Lung (tissue), 11 donors: ENCODE measurements at regions not wholly inside any gene's neighbourhood (a gene's known extent, or its start where the extent isn't known, plus 50 kb on each side); places are given as distances from the start of the nearest gene placed in this dataset.
"Not testable (repeated sequence)": the region's sequence is repeated elsewhere in the genome, so short reads cannot be mapped to it uniquely, and the experiment has no call there.

Experiments
- ATAC-seq: fragments of 200-7000 bp; cut with Tn5 transposase; one replicate; pipeline ENCODE4 v1.9.1; 2020; ENCODE audit warnings: moderate number of reproducible peaks; ENCODE audit not compliant: insufficient read depth, low FRiP score
- DNase-seq, 3 donors: peaks; one replicate each; pipeline ENCODE4 v3.0.0-alpha.2; 2013 to 2017
- H3K27ac ChIP-seq, 2 donors: one replicate each; pipeline ENCODE4 v1.5.1; 2013; ENCODE audit warnings: mild to moderate bottlenecking in 2 of 2, moderate library complexity in 2 of 2, control low read depth in 1 of 2, inconsistent platforms in 1 of 2, low read depth in 1 of 2, low read length in 1 of 2
- H3K27me3 ChIP-seq, 3 donors: one replicate each; pipeline ENCODE4 v1.5.1; 2013; ENCODE audit warnings: low read length in 2 of 3; ENCODE audit not compliant: control insufficient read depth in 3 of 3, insufficient read depth in 3 of 3
- H3K36me3 ChIP-seq, 4 donors: one replicate each; pipeline ENCODE4 v1.5.1; 2013; ENCODE audit warnings: low read length in 4 of 4, mild to moderate bottlenecking in 1 of 4, moderate library complexity in 1 of 4; ENCODE audit not compliant: control insufficient read depth in 4 of 4, insufficient read depth in 4 of 4
- H3K4me1 ChIP-seq, 5 donors: one replicate each; pipeline ENCODE4 v1.5.1; 2013; ENCODE audit warnings: low read length in 5 of 5, mild to moderate bottlenecking in 2 of 5, moderate library complexity in 1 of 5; ENCODE audit not compliant: control insufficient read depth in 5 of 5, insufficient read depth in 5 of 5
- H3K4me3 ChIP-seq: one replicate; pipeline ENCODE4 v1.5.1; 2013; ENCODE audit warnings: mild to moderate bottlenecking, control low read depth, moderate library complexity
- H3K9ac ChIP-seq, 2 donors: one replicate each; pipeline ENCODE4 v1.5.1; 2013; ENCODE audit warnings: low read length in 2 of 2, control low read depth in 1 of 2; ENCODE audit not compliant: insufficient read depth in 1 of 2
- H3K9me3 ChIP-seq, 4 donors: one replicate each; pipeline ENCODE4 v1.5.1; 2013; ENCODE audit warnings: low read length in 3 of 4, mild to moderate bottlenecking in 1 of 4, moderate library complexity in 1 of 4; ENCODE audit not compliant: control insufficient read depth in 4 of 4, insufficient read depth in 3 of 4
- CTCF ChIP-seq: IDR thresholded peaks from 2 replicates; pipeline ENCODE4 v1.5.1; 2012; ENCODE audit warnings: mild to moderate bottlenecking; ENCODE audit errors: control extremely low read depth, extremely low read depth
- WGBS, 2 donors: extraction: QIAGEN DNeasy Blood & Tissue Kit; methylation state at CpG; one replicate each; pipeline ENCODE4 v1.1.7; 2013; 5-methylcytosine and 5-hydroxymethylcytosine counted together
- donor health status: control.
- donor health status: control.
- donor health status: Bipolar disorder and iron deficiency.
- donor health status: healthy.
- donor health status: DM: yes; HTN: yes; CAD: no.

- Histone ChIP-seq H3K36me3 (no peaks in the 10 kb centered on the region), H3K4me1 (no peaks in the 10 kb centered on the region), H3K27ac (no peak overlapping the region), H3K27me3 (no peaks in the 10 kb centered on the region), H3K9me3 (peaks cover 0 to 6% (median 0%) of the 10 kb centered on the region in 4 donors), H3K9ac (no peak overlapping the region), H3K4me3 (no peak overlapping the region)
- WGBS, 2 donors = 78 to 90% methylated on average over 4 of the region's 4 CpGs
- DNase-seq (no peak), ATAC-seq (no peak)
- TF ChIP-seq CTCF = no peak
These were observed 694.4 kb upstream of the PCDH20 start for GRCh38 chr13:62110079-62110478.

DNA sequence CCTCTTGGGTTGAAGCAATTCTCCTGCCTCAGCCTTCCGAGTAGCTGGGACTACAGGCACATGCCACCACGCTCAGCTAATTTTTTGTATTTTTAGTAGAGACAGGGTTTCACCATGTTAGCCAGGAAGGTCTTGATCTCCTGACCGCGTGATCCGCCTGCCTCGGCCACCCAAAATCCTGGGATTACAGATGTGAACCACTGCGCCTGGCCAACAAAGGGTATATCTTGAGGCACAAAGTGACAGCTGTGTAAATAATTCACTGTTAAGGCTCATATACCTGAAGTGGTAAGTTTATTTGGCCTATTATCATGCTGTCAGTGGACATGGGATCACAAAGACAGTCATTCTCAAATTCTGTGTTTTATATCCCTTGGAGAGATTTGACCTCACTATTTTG, 688.5 kb upstream of the PCDH20 start:
- H3K27ac ChIP-seq, H3K9ac ChIP-seq, H3K36me3 ChIP-seq, H3K4me1 ChIP-seq, ATAC-seq, H3K4me3 ChIP-seq, H3K9me3 ChIP-seq, DNase-seq, H3K27me3 ChIP-seq: not testable (repeated sequence)
- 70 to 90% methylated on average over 7 of the region's 7 CpGs for WGBS, 2 donors

DNA sequence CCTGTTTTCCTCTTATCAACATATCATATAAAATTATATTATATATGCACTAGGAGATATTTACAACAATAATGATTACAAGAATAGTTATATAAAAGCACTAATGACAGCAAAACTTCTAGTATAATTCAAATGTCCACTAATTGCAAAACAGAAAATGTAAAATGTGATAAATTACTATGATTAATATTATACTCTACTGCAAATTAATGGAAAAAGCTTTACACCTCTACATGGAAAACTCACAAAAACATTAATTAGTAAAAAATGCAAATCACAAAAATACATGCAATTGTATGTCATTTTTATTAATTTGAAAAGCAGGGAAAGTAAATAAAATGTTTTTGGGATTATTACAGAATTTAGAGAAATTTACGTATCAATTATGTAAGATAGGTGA, 681.0 kb upstream of the PCDH20 start:
- ATAC-seq = no peak
- WGBS, 2 donors = 92 to 96% methylated on average over 1 of the region's 1 CpG

DNA sequence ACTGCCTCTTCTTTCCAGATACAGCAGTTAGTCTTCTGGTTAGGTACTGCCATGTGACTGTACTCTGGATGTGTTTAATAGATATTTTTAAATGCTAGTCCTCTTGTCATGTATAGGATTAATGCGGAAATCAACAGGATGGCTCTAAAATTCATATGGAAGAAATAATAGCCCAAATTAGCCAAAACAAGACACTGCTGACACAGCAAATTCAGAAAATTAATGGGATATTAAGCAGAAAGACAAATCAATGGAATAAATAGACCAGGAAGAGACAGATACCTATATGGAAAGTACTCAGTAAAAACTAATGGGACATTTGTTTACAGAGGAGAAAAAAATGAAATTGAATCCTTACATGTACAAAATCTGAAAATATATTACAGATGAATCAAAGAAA, 679.3 kb upstream of the PCDH20 start:
- DNase-seq (no peak), ATAC-seq (no peak)
- WGBS, 2 donors = 96 to 100% methylated on average over 1 of the region's 1 CpG
- no peak for TF ChIP-seq CTCF
- no peaks in the 10 kb centered on the region for H3K36me3 ChIP-seq
- no peak overlapping the region for H3K4me3 ChIP-seq
- peaks cover 0 to 2% (median 0%) of the 10 kb centered on the region in 4 donors for H3K9me3 ChIP-seq
- no peak overlapping the region for H3K27ac ChIP-seq
- H3K4me1 ChIP-seq = no peaks in the 10 kb centered on the region
- H3K9ac ChIP-seq = no peak overlapping the region
- no peaks in the 10 kb centered on the region for H3K27me3 ChIP-seq

More for the DNA sequence above, 681.0 kb upstream of the PCDH20 start:
- no peak overlapping the region for H3K9ac ChIP-seq
- DNase-seq = no peak
- TF ChIP-seq CTCF = no peak
- peaks cover 0 to 2% (median 0%) of the 10 kb centered on the region in 4 donors for H3K9me3 ChIP-seq
- H3K4me1 ChIP-seq = no peaks in the 10 kb centered on the region
- no peak overlapping the region for H3K27ac ChIP-seq
- H3K27me3 ChIP-seq = no peaks in the 10 kb centered on the region
- H3K4me3 ChIP-seq = no peak overlapping the region
- no peaks in the 10 kb centered on the region for H3K36me3 ChIP-seq
